GM18858 (cell line): ENCODE measurements at regions not wholly inside any gene's neighbourhood (a gene's known extent, or its start where the extent isn't known, plus 50 kb on each side); places are given as distances from the start of the nearest gene placed in this dataset.

Source experiments
- ATAC-seq: cut with Tn5 transposase; IDR thresholded peaks from one replicate; pipeline ENCODE4 v1.9.1; 2021; ENCODE audit not compliant: unreplicated experiment

DNA sequence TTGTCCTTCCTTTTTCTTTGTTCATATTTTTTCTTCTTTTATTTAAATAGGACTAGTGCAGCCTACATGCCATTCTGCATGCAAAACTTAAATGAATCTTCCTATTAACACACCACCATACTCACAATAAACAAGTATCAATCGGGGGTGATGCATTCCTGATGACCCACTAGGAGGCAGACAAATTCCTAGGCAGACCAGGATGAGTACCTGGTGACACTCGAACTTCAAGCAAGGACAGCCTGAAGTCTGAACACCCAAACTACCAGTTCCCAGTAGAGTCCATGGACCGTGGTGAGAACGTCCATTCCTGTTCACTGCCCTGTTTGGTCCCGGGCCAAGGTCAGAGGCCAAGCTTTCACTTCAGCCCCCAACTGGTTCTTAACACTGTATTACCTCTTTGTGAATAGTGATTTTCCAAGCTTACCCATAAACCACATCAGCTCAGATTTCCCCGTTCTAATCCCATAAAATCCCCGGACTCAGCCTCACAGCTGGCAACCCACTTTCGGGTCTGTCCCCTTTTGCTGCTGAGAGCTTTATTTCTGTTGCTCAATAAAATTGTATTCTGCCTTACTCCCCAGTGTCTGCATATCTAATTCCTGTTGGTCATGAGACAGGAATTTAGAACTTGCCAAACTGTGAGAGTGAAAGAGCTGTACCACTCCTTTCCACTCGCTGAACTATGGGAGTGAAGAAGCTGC is 1286.6 kb downstream of the FSTL5 start:
- no peak for ATAC-seq

DNA sequence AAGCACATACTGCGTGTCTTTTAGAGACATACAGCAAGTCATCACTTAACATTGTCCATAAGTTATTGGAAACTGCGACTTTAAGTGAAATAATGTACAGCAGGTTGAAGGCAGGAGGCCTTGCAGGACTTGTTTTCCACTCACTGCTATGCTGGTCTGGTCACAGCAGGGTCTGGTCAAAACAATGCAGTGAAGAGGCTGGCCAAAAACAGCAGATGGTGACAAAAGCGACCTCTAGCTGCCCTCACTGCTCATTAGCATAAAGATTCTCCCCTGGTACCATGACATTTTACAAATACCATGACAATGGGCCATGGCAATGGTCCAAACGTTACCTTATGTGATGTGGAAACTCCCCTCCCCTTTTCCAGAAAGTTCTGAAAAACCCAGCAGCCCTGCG is 1283.6 kb downstream of the FSTL5 start:
- no peak for ATAC-seq

DNA sequence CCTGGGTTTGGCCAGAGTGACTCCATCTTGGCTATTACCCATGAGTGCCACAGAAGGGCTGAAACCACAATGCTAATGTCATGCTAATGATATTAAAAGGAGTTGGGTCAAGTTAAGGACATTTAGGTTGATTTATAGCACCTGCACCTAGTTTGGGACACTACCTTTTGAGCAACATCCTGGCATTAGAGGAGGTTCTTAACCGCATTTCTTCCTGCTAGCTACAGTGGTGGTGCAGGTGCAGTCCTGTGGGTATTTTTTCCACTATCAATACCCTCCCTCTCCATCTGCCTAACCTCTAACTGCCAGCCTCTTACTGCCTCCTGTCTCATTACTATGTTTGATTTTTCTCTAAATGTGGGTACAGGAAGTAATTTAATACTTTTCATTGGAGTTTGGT is 1276.1 kb downstream of the FSTL5 start:
- no peak for ATAC-seq

GRCh38 chr4:160894128-160894527 is 1269.7 kb downstream of the FSTL5 start:
- no peak for ATAC-seq

DNA sequence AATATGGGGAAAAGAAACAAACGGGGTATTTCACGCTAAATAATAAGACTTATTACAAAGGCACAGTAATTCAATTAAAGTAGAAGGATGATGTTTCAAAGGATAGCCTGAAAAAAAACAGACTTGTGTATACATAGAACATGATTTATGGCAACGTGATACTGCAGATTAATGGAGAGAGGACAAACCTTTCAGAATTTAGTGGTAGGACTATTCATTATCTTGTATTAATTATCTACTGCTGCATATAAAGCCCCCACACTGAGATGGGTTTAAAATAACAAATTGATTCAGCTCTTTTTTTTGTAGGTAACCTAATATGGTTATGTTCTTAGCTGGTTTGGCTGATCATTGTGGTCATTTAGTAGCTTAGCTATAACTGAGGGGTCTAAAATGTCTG is 1269.0 kb downstream of the FSTL5 start:
- ATAC-seq, result no peak

GRCh38 chr4:160927311-160927710 is 1236.5 kb downstream of the FSTL5 start:
- no peak for ATAC-seq

DNA sequence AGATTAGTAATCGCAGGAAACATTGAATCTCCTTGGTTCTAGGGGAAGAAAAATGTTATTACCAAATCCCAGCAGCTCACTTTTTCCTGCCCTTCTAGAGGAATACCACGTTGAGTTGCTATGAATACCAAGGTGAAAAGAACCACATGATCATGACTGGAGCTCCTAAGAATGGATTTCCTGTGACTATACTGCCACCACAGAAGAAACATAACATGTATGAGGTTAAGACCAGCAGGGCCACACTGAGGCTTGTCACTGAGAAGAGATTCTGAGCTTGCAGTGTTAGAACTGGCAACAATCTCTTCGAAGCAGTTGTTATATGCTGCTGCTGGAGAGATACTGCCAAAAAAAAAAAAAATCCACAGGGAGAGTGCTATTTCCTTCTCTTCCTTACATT is 1235.3 kb downstream of the FSTL5 start:
- no peak for ATAC-seq

- no peak for ATAC-seq
Observed at GRCh38 chr4:160947653-160948052, 1216.1 kb downstream of the FSTL5 start.

GRCh38 chr4:160956875-160957274 is 1206.9 kb downstream of the FSTL5 start:
- no peak for ATAC-seq

DNA sequence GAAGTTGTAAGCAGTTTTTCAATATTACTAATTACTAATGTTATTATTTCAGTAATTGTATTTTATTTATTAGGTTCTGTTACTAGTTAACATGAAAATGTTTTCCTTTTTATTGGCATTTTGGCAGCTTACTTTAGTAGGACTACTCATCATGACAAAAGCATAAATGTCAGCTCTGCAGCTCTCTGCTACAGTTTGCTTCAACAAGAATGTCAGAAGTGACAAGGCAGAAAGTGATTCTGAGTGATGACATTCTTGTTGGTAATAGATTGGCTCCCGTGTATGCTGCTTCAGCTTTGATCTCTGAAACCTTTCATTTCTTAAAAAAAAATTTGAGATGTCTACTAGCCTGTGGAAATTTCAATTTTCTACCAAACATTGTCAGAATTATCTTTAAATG is 1193.9 kb downstream of the FSTL5 start:
- ATAC-seq, result no peak

DNA sequence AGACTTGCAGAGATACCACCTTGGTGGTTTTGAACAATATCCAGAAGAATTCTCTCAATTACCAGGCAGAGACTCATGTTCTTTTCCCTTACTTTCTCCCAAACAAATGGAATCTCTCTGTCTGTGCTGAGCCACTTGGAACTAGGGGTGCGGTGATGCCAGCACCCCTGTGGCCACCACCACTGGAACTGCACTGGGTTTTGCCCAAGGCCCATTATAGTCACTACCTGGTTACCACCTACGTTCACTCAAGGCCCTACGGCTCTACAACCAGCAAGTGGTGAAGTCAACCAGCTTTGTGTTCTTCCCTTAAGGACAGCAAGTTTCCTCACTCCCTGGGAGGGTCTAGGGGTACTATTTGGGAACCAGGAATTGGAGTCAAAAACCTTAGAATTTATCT is 1183.7 kb downstream of the FSTL5 start:
- no peak for ATAC-seq

GRCh38 chr4:160981083-160981482 is 1182.7 kb downstream of the FSTL5 start:
- no peak for ATAC-seq

DNA sequence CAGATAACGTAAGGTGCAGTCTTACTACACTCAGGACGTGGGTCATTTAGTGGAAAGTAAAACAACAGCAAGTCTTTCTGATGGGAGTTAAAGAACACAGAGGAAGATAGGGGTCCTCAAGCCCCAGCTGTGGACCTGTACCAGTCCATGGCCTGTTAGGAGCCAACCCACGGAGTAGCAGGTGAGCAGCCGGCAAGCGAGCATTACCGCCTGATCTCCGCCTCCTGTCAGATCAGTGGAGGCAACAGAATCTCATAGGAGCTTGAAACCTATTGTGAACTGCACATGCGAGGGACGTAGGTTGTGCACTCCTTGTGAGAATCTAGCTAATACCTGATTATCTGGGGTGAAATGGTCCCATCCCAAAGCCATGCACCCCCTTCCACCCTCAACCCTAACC is 1180.8 kb downstream of the FSTL5 start:
- ATAC-seq, result no peak

GRCh38 chr4:161002386-161002785 is 1161.4 kb downstream of the FSTL5 start:
- no peak for ATAC-seq

DNA sequence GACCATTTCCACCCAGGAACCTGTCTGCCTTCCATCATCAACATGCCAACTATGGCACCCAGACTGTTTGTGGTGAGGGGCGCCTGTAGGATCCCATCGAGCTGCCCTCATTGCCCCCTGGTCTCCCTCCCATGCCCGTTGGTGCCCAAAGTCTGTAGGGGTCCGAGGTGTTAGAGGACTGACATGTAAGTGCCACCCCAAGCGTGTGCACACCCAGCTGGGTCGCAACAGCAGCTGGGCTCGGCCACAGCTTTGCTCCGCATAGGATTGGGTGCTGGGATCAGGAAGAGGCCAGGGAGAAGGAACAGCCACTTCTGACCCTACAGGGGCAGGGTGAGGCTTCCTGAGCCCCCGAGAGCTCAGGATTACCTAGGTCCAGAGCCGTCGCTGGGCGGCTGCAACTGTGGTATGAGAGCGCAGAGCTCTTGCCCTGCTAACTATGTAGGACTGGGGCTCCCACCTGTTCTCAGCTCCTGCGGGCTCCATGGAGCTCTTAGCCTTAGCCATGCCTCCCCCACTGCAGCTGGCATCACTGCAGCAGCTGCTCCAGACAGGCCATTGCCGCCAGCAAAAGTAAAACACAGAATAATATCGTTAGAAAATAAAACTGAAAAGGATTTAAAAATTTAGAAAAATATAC is 1160.3 kb downstream of the FSTL5 start:
- ATAC-seq, result no peak

DNA sequence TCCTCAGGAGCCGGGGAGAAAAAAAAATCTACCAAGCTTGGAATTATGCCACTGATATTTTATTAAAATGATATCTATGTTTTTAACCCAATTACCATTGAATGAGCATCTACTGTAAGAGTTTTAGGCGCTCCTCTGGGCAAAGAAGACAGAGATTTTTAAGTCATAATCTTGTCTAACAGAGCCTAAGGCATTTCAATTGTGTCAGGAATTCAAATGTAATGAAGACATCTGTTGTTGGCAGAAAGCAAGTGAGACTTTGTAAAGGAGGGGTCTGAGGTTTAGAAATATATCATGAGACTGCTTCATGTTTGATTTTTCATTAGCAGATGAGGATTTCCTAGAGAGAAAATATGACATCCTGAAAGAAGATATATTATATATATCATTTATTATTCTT is 1158.1 kb downstream of the FSTL5 start:
- ATAC-seq, result no peak

DNA sequence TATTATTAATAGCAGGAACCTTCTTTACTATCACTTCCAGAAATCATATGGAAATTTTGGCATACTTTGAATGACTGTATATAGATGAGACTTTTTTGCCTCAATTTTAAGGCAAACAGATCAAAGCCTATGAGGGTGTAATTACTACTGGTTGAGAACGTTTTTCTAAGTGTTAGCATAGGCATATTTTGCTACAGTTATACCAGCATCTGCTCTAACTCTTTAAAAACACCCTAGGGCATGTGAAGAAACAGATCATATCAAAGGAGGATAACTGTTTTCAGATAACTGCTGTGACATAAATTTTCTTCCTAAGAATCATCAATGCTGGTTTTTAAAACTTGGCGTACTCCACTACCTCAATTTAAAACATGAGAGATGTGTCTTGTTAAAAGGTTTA is 1155.3 kb downstream of the FSTL5 start:
- no peak for ATAC-seq

DNA sequence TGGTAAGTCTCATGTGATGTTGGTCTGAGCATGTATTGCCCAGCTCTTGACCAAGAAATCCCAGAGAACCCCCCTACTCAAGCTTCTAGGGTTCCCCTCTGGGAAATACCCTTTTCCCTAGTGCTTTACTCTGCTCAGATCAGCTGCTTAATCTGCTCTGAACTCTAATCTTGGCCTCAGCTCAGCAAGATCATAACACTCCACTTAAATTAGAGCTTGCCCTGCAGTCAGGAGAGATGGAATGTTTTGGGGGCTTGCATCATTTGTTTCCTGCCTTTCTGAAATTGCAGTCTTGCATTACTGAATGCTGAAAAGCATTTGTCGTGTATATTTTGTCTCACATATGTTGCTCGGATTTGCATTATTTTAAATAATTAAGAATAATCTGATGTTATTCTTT is 1153.6 kb downstream of the FSTL5 start:
- ATAC-seq, result no peak
